Heart left ventricle (tissue), 16 donors: ENCODE measurements at regions not wholly inside any gene's neighbourhood (a gene's known extent, or its start where the extent isn't known, plus 50 kb on each side); places are given as distances from the start of the nearest gene placed in this dataset.

Source experiments
- ATAC-seq, 4 donors: fragments of 200-7000 bp; cut with Tn5 transposase; one replicate each; pipeline ENCODE4 v1.9.1; 2020 to 2022; ENCODE audit warnings: moderate library complexity in 4 of 4, mild to moderate bottlenecking in 3 of 4, moderate number of reproducible peaks in 1 of 4
- DNase-seq, 5 donors: peaks; one replicate each; pipeline ENCODE4 v3.0.0-alpha.2; 2020
- H3K27ac ChIP-seq, 12 donors: fragments of 200-600 bp; sonication (generic) in 4 of 12; one replicate each; pipeline versions ENCODE4 v1.5.0 to v1.8.0; 2016 to 2022; ENCODE audit warnings: mild to moderate bottlenecking in 2 of 12
- H3K27me3 ChIP-seq, 9 donors: fragments of 200-600 bp; sonication (generic) in 2 of 9; one replicate each; pipeline versions ENCODE4 v1.5.1 to v1.8.0; 2016 to 2022; ENCODE audit warnings: mild to moderate bottlenecking in 3 of 9
- H3K36me3 ChIP-seq, 9 donors: fragments of 200-600 bp; sonication (generic) in 2 of 9; one replicate each; pipeline versions ENCODE4 v1.5.0 to v1.8.0; 2018 to 2022; ENCODE audit warnings: mild to moderate bottlenecking in 2 of 9
- H3K4me1 ChIP-seq, 12 donors: fragments of 200-600 bp; sonication (generic) in 4 of 12; one replicate each; pipeline versions ENCODE4 v1.5.0 to v1.8.0; 2016 to 2022; ENCODE audit warnings: mild to moderate bottlenecking in 3 of 12
- H3K4me3 ChIP-seq, 12 donors: fragments of 200-600 bp; sonication (generic) in 4 of 12; one replicate each; pipeline versions ENCODE4 v1.5.0 to v1.8.0; 2017 to 2022; ENCODE audit warnings: mild to moderate bottlenecking in 9 of 12, moderate library complexity in 4 of 12
- H3K9me3 ChIP-seq, 12 donors: fragments of 200-600 bp; sonication (generic) in 4 of 12; one replicate each; pipeline versions ENCODE4 v1.5.0 to v1.8.0; 2016 to 2022; ENCODE audit warnings: mild to moderate bottlenecking in 1 of 12
- POLR2A ChIP-seq, 2 donors: fragments of 450-650 bp; IDR thresholded peaks; one replicate each; pipeline ENCODE4 v1.6.1; 2017; ENCODE audit warnings: antibody characterized with exemption in 2 of 2, mild to moderate bottlenecking in 2 of 2, moderate library complexity in 2 of 2
- WGBS, 4 donors: extraction: QIAGEN DNeasy Blood & Tissue Kit in 2 of 4; methylation state at CpG; one replicate each; pipeline versions ENCODE4 v1.1.5 to v1.1.7; 2013 to 2018; 5-methylcytosine and 5-hydroxymethylcytosine counted together
- intact Hi-C, 10 donors: fragments of 100-400 bp; cut with DNase I; formaldehyde crosslinking; loops; one replicate each; pipeline versions ENCODE4 v1.11.1 to v1.14.2; 2022
- TF ChIP-seq, protein P1 (sequence below), 12 donors: fragments of 200-600 bp; sonication (generic) in 4 of 12; IDR thresholded peaks; one replicate each; pipeline versions ENCODE4 v1.5.0 to v1.8.0; 2018 to 2022; ENCODE audit warnings: antibody characterized with exemption in 12 of 12, mild to moderate bottlenecking in 5 of 12
- donor health status: ischemic (EF 13 %, LVEDD 7.1; RV severe dilation, severe dysfunction).
- donor health status: healthy with polysubstance abuse.
- donor health status: DM: no; HTN: yes; CAD: no.
- donor health status: DM: no; HTN: no; CAD: no.
- donor health status: ischemic (EF 25% LVEDD 6.9; RV normal size, moderate dysfunction).
- donor health status: ischemic (EF 25% LVEDD 5.7; RV mildly dilated, moderate dysfunction).
- donor health status: healthy.
- donor health status: DM: yes; HTN: yes; CAD: no.
- donor health status: ischemic (EF 35%, LVEDD 5.7; RV mildly dilated, moderate dysfunction).
- donor health status: nonischemic (EF 11% LVEDD 7.7; RV severe dilation, severe dysfunction).
- donor health status: DM: yes; HTN: yes; CAD: no.
- donor health status: PGD.
- donor health status: ischemic (EF 29% LVEDD 5.4; RV normal size, mild dysfunction).
- donor health status: nonischemic (EF 23%, LVEDD 6.1; RV moderate dilation, normal function).

DNA sequence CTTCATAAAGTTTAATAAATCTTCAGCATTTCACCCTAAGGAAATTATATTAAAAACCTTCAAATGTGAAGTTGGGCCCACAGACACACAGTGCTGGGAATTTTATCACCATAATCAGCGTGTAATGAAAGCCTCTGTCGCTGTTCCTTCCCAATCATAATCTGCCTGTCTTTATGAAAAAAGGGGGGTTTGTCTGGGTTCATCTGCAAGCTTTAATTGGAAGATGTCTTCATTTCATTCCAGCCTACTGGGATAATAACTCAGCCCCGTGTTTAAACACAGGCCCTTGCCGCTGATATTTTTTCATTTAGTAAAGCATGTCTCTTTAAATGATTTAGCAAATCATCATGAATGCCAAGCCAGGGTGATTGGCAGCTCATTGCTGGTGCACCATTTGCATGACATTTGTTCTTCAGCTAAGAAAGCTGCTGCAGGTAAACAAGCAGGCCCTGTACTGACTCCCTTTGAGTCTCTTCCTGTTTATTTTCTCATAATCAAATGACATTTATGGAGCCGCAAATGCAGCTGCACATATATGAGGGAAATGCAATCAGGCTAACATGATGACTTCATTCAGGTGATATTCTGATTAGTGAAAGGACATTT, 362.9 kb upstream of the TLE4 start:
- ATAC-seq (no peak), DNase-seq (no peak)
- no peak overlapping the region for H3K4me3 ChIP-seq
- no peaks in the 10 kb centered on the region for H3K27me3 ChIP-seq
- no peak overlapping the region for H3K27ac ChIP-seq
- 65 to 70% (median 67%) methylated on average over 5 of the region's 5 CpGs for WGBS, 4 donors
- intact Hi-C loops = no loop called here
- no peaks in the 10 kb centered on the region for H3K36me3 ChIP-seq
- no peaks in the 10 kb centered on the region for H3K4me1 ChIP-seq
- TF ChIP-seq POLR2A (IDR thresholded peaks at IDR 0.05) = no peak
- TF ChIP-seq, protein P1, sequence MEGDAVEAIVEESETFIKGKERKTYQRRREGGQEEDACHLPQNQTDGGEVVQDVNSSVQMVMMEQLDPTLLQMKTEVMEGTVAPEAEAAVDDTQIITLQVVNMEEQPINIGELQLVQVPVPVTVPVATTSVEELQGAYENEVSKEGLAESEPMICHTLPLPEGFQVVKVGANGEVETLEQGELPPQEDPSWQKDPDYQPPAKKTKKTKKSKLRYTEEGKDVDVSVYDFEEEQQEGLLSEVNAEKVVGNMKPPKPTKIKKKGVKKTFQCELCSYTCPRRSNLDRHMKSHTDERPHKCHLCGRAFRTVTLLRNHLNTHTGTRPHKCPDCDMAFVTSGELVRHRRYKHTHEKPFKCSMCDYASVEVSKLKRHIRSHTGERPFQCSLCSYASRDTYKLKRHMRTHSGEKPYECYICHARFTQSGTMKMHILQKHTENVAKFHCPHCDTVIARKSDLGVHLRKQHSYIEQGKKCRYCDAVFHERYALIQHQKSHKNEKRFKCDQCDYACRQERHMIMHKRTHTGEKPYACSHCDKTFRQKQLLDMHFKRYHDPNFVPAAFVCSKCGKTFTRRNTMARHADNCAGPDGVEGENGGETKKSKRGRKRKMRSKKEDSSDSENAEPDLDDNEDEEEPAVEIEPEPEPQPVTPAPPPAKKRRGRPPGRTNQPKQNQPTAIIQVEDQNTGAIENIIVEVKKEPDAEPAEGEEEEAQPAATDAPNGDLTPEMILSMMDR (IDR thresholded peaks at IDR 0.05) = no peak
- H3K9me3 ChIP-seq = no peaks in the 10 kb centered on the region

DNA sequence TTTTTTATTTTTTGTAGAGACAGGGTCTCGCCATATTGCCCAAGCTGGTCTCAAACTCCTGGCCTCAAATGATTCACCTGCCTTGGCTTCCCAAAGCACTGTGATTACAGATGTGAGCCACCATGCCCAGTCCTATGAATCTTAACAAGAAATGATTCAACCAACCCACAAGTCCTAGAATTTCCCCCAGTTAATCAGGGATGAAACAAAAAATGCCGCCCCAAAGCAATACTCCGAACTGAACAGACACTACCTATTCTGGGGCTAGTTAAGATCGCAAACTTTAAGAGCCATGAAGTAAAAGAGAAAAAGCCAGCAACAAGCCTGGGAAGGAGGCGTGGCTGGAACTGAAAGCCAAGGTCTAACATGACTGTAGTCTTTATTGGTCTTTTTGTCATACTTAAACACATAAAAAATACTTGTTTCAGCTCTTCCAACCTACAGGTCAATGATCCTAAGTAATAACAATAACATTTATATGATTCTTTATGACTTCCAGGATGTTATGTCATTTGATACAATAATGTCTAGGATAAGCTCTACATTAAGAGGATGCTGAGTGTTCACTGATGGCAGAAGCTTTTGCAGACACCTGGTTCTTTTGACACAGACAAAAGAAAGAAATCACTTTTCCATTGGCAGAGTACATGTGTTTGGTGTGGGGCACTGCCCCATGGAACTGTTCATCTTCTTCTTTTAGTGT, 361.1 kb upstream of the TLE4 start:
- TF ChIP-seq, protein P1 (IDR thresholded peaks at IDR 0.05) = no peak
- TF ChIP-seq POLR2A (IDR thresholded peaks at IDR 0.05) = no peak
- H3K4me3 ChIP-seq = no peak overlapping the region
- no peaks in the 10 kb centered on the region for H3K36me3 ChIP-seq
- DNase-seq (no peak), ATAC-seq (no peak)
- H3K4me1 ChIP-seq = no peaks in the 10 kb centered on the region
- no peaks in the 10 kb centered on the region for H3K9me3 ChIP-seq
- no peak overlapping the region for H3K27ac ChIP-seq
- H3K27me3 ChIP-seq = no peaks in the 10 kb centered on the region
- intact Hi-C loops = no loop called here
- WGBS, 4 donors = 78 to 86% (median 85%) methylated on average over 5 of the region's 5 CpGs

DNA sequence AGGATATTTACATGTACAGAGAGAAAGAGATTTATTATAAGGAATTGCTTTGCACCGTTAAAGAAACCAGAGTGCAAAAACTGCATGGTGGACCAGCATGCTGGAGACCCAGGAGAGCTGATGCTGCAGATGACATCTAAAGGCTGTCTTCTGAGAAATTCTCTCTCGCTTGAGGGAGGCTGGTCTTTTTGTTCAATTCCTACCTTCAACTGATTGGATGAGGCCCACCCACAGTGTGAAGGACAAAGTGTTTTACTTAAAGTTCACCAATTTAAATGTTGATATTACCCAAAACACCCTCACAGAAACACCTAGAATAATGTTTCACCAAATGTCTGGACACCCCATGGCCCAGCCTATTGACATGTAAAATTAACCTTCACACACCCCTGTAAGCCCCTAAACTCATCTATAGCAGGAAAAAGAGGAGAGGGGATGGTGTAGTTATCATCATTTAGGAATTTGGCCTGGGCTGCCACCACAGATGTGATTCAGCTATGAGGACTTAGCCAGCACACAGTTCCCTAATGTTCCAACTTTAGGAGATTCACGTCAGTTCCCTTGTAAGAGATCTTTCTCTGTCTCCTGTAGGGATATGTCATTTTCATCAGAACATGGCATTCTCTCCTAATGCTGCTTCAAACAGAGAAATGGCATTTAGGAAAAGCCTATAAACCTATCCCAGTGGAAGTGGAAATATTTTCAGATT, 358.2 kb upstream of the TLE4 start:
- Histone ChIP-seq H3K36me3 (no peaks in the 10 kb centered on the region), H3K27me3 (no peaks in the 10 kb centered on the region), H3K27ac (no peak overlapping the region), H3K4me1 (no peaks in the 10 kb centered on the region), H3K9me3 (no peaks in the 10 kb centered on the region), H3K4me3 (no peak overlapping the region)
- TF ChIP-seq, protein P1 (IDR thresholded peaks at IDR 0.05) = no peak
- no peak for TF ChIP-seq POLR2A (IDR thresholded peaks at IDR 0.05)
- intact Hi-C loops = no loop called here
- no peak for ATAC-seq
- WGBS, 4 donors = 78 to 87% (median 80%) methylated on average over 3 of the region's 3 CpGs
- no peak for DNase-seq

DNA sequence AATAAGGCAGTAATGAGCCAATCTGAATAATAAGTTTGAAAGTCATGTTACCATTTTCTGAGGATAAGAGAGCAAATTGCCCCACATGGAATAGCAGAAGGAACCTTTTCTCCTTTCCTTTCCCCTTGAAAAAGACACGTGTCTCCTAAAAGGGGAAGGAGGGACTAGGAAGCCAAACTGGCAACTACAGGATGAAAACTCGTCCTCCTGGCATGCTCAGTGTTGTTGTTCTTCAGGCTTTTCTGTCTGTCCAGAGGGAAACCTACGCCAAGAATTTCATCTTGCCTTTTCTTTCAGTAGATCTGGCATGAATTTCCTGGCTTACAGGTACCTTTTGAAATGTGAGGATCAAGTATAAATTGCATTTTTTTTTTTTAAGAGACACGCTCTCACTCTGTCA, 355.9 kb upstream of the TLE4 start:
- no peaks in the 10 kb centered on the region for H3K4me1 ChIP-seq
- H3K9me3 ChIP-seq = no peaks in the 10 kb centered on the region
- no peaks in the 10 kb centered on the region for H3K36me3 ChIP-seq
- no peaks in the 10 kb centered on the region for H3K27me3 ChIP-seq
- no peak for TF ChIP-seq POLR2A (IDR thresholded peaks at IDR 0.05)
- TF ChIP-seq, protein P1 (IDR thresholded peaks at IDR 0.05) = no peak
- no peak for ATAC-seq
- WGBS, 4 donors = 48 to 56% (median 52%) methylated on average over 4 of the region's 4 CpGs
- no peak overlapping the region for H3K4me3 ChIP-seq
- DNase-seq = no peak
- no peak overlapping the region for H3K27ac ChIP-seq
- intact Hi-C loops = no loop called here
